A673 (cell line): ENCODE measurements at regions not wholly inside any gene's neighbourhood (a gene's known extent, or its start where the extent isn't known, plus 50 kb on each side); places are given as distances from the start of the nearest gene placed in this dataset.

Experiments
- BruUV-seq: library from RNA; stranded (reverse); fragments of 400-500 nt; replicated peaks from 2 replicates; lab custom pipeline; 2021; lab: Mats Ljungman, UMichigan
- CTCF ChIA-PET: fragments of 300-600 bp; sonication (Branson Sonifier 250); formaldehyde crosslinking; loops from one replicate; lab custom pipeline; 2022; ENCODE audit warnings: antibody characterized with exemption; lab: Charles Lee
- POLR2A ChIA-PET: fragments of 300-600 bp; sonication (Branson Sonifier 250); formaldehyde crosslinking; loops from one replicate; lab custom pipeline; 2022; ENCODE audit warnings: antibody characterized with exemption; ENCODE audit not compliant: low non-redundant PET; lab: Charles Lee
- DNase-seq: peaks from one replicate; pipeline ENCODE4 v3.0.0-alpha.2; 2015; ENCODE audit warnings: low spot score
- H3K27ac ChIP-seq: fragments of 200-600 bp; sonication (generic); 2 replicates; pipeline ENCODE4 v1.5.1; 2016; ENCODE audit warnings: mixed run types, low read depth, mild to moderate bottlenecking, mixed read lengths, antibody characterized with exemption, low read length; ENCODE audit not compliant: poor library complexity, severe bottlenecking
- H3K27me3 ChIP-seq: fragments of 200-600 bp; sonication (generic); replicated peaks from 2 replicates; pipeline ENCODE4 v1.6.1; 2017; ENCODE audit warnings: mixed run types, low read depth, mild to moderate bottlenecking, mixed read lengths, antibody characterized with exemption, low read length; ENCODE audit not compliant: insufficient read depth, poor library complexity
- H3K36me3 ChIP-seq: fragments of 200-600 bp; sonication (generic); 2 replicates; pipeline ENCODE4 v1.6.1; 2016; ENCODE audit warnings: mixed run types, mild to moderate bottlenecking, mixed read lengths, antibody characterized with exemption, low read length; ENCODE audit not compliant: insufficient read depth, poor library complexity, severe bottlenecking
- H3K4me1 ChIP-seq: fragments of 200-600 bp; sonication (generic); 2 replicates; pipeline ENCODE4 v1.6.1; 2017; ENCODE audit warnings: mixed run types, mild to moderate bottlenecking, mixed read lengths, antibody characterized with exemption, low read length; ENCODE audit not compliant: insufficient read depth, poor library complexity, severe bottlenecking
- H3K4me3 ChIP-seq: fragments of 200-600 bp; sonication (generic); 2 replicates; pipeline ENCODE4 v1.5.1; 2016; ENCODE audit warnings: low read depth, mixed run types, mild to moderate bottlenecking, mixed read lengths, low read length; ENCODE audit not compliant: poor library complexity, severe bottlenecking
- H3K9me3 ChIP-seq: fragments of 200-600 bp; sonication (generic); 2 replicates; pipeline ENCODE4 v1.6.1; 2016; ENCODE audit warnings: mixed run types, low read depth, mild to moderate bottlenecking, mixed read lengths, antibody characterized with exemption, low read length; ENCODE audit not compliant: poor library complexity, severe bottlenecking
- CTCF ChIP-seq: fragments of 300-800, 200-600 bp; sonication (generic); conservative IDR thresholded peaks from 2 replicates; pipeline ENCODE4 v1.5.1; 2017; ENCODE audit warnings: low read depth, mild to moderate bottlenecking, antibody characterized with exemption, low read length, moderate library complexity, mixed read lengths
- EZH2 ChIP-seq: fragments of 200-600 bp; sonication (generic); IDR thresholded peaks from 2 replicates; pipeline ENCODE4 v1.6.1; 2017; ENCODE audit warnings: borderline replicate concordance, low read depth, mild to moderate bottlenecking, mixed read lengths, antibody characterized with exemption, low read length; ENCODE audit not compliant: poor library complexity, severe bottlenecking
- intact Hi-C: fragments of 100-400 bp; cut with micrococcal nuclease; formaldehyde crosslinking; loops from one replicate; pipeline ENCODE4 v1.10.0; 2022; ENCODE audit not compliant: unreplicated experiment

GRCh38 chr3:152210697-152211096 lies 58.0 kb upstream of the MBNL1 start:
- BruUV-seq, result no TSS peak
- CTCF ChIA-PET, result no interaction called here
- intact Hi-C loops, result no loop called here

DNA sequence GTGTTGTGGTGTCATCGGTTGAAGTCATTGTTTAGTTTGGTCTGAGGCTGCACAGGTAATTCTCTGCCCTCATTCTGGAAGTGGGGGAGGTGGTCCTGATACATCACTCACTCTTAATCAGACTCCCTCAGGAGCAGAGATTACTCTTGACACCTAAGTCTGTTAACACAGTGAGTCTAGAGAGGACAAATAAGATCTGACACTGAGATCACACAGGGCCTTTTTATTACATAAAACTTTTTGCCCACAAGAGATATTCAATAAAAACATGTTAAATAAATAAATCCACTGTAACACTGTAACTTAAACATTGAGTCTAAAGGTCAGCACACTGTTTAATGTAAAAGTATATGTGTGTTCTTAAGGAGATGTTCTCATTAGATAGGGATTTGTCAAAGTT lies 57.1 kb upstream of the MBNL1 start:
- BruUV-seq, result no TSS peak
- Histone ChIP-seq H3K27ac (no peak overlapping the region), H3K27me3 (no peaks in the 10 kb centered on the region), H3K9me3 (no peaks in the 10 kb centered on the region), H3K36me3 (no peaks in the 10 kb centered on the region), H3K4me3 (no peak overlapping the region), H3K4me1 (no peaks in the 10 kb centered on the region)
- CTCF ChIA-PET, result no interaction called here
- intact Hi-C loops, result no loop called here
- POLR2A ChIA-PET, result no interaction called here
- DNase-seq, result no peak
- no peak for TF ChIP-seq EZH2
- no peak for TF ChIP-seq CTCF

More at GRCh38 chr3:152210697-152211096, 58.0 kb upstream of the MBNL1 start:
- Histone ChIP-seq H3K4me3 (no peak overlapping the region), H3K9me3 (no peaks in the 10 kb centered on the region), H3K27ac (no peak overlapping the region), H3K4me1 (no peaks in the 10 kb centered on the region), H3K27me3 (no peaks in the 10 kb centered on the region), H3K36me3 (no peaks in the 10 kb centered on the region)
- TF ChIP-seq CTCF, result no peak
- no peak for TF ChIP-seq EZH2
- POLR2A ChIA-PET, result no interaction called here
- no peak for DNase-seq

DNA sequence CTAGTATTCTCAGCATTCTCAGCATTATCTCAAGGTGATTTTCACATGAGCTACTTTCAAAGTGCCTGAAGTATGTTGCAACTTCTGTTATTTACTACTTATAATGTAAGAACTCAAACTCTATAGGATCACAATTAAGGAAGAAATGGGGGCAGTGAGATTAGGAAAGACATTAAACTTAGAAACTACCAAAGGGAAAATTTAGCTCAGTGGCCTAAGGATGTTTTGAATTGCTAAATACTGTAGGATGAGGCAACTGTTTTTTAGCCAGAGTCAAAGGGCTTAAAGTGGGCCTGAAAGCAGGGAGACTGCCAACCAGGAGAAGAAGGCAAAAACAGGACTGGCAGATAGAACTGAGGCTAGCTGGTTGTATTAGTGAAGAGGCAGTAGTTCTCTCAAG lies 55.5 kb upstream of the MBNL1 start:
- TF ChIP-seq EZH2, result no peak
- TF ChIP-seq CTCF, result no peak
- Histone ChIP-seq H3K4me1 (no peaks in the 10 kb centered on the region), H3K27me3 (no peaks in the 10 kb centered on the region), H3K9me3 (no peaks in the 10 kb centered on the region), H3K27ac (no peak overlapping the region), H3K4me3 (no peak overlapping the region), H3K36me3 (no peaks in the 10 kb centered on the region)
- CTCF ChIA-PET, result no interaction called here
- POLR2A ChIA-PET, result no interaction called here
- DNase-seq, result no peak
- intact Hi-C loops, result no loop called here
- BruUV-seq, result no TSS peak
